GM12878 (cell line): ENCODE measurements at regions not wholly inside any gene's neighbourhood (a gene's known extent, or its start where the extent isn't known, plus 50 kb on each side); places are given as distances from the start of the nearest gene placed in this dataset.

Experiments
- ATAC-seq: fragments of 200-7000 bp; cut with Tn5 transposase; 3 replicates; pipeline ENCODE4 v1.9.1; 2020; ENCODE audit warnings: mild to moderate bottlenecking, moderate library complexity
- BruUV-seq: library from RNA; stranded (reverse); fragments of 400-500 nt; replicated peaks from 2 replicates; lab custom pipeline; 2021; lab: Mats Ljungman, UMichigan
- CTCF ChIA-PET: fragments of 300-600 bp; sonication (Branson Sonifier 250); formaldehyde crosslinking; extraction: SDS; loops from one replicate; lab custom pipeline; 2021; ENCODE audit warnings: inconsistent platforms; lab: Yijun Ruan, JAX
- POLR2A ChIA-PET: fragments of 350-600 bp; formaldehyde crosslinking; extraction: SDS; loops from one replicate; lab custom pipeline; 2021; ENCODE audit warnings: inconsistent platforms; lab: Charles Lee
- RAD21 ChIA-PET: fragments of 300-600 bp; sonication (Branson Sonifier 250); formaldehyde crosslinking; loops from one replicate; lab custom pipeline; 2023; ENCODE audit warnings: antibody characterized with exemption; ENCODE audit not compliant: unreplicated experiment; lab: Charles Lee
- SMC1A ChIA-PET: fragments of 300-600 bp; sonication (Branson Sonifier 250); formaldehyde crosslinking; loops from one replicate; lab custom pipeline; 2023; ENCODE audit not compliant: unreplicated experiment, uncharacterized antibody; lab: Charles Lee
- DNase-seq: peaks from one replicate; pipeline ENCODE4 v3.0.0-alpha.2; 2011; ENCODE audit warnings: low read depth, low spot score
- FAIRE-seq: peaks from 3 replicates; lab custom pipeline; 2011; peaks lifted over from hg19 to GRCh38; lab: Jason Lieb, UNC
- H2AFZ ChIP-seq: 2 replicates; pipeline ENCODE4 v1.6.0; 2011; ENCODE audit warnings: low read depth, low read length, control low read depth; ENCODE audit not compliant: control insufficient read depth
- H3K27ac ChIP-seq: 2 replicates; pipeline ENCODE4 v1.5.1; 2011; ENCODE audit warnings: control low read depth; ENCODE audit not compliant: control insufficient read depth, insufficient read depth
- H3K27me3 ChIP-seq, 2 experiments: replicated peaks in 1 of 2; 2 replicates each; pipeline versions ENCODE4 v1.6.0 to v1.6.1; 2011; ENCODE audit warnings: low read length in 1 of 2; ENCODE audit not compliant: control insufficient read depth in 2 of 2, insufficient read depth in 2 of 2
- H3K36me3 ChIP-seq, 2 experiments: 2 replicates each; pipeline ENCODE4 v1.5.1; 2011; ENCODE audit warnings: low read length in 1 of 2; ENCODE audit not compliant: control insufficient read depth in 2 of 2, insufficient read depth in 2 of 2
- H3K4me1 ChIP-seq: 2 replicates; pipeline ENCODE4 v1.6.1; 2011; ENCODE audit warnings: mild to moderate bottlenecking, low read length, moderate library complexity, mixed read lengths; ENCODE audit not compliant: control insufficient read depth, insufficient read depth
- H3K4me2 ChIP-seq: 2 replicates; pipeline ENCODE4 v1.6.0; 2011; ENCODE audit warnings: control low read depth; ENCODE audit not compliant: control insufficient read depth, insufficient read depth
- H3K4me3 ChIP-seq: fragments of 200-600 bp; sonication (generic); 2 replicates; pipeline ENCODE4 v1.5.1; 2016
- H3K79me2 ChIP-seq: 2 replicates; pipeline ENCODE4 v1.6.0; 2011; ENCODE audit warnings: low read length; ENCODE audit not compliant: control insufficient read depth, insufficient read depth
- H3K9ac ChIP-seq: 2 replicates; pipeline ENCODE4 v1.8.0; 2011; ENCODE audit warnings: low read length, control low read depth, mixed read lengths; ENCODE audit not compliant: control insufficient read depth, insufficient read depth
- H3K9me3 ChIP-seq: replicated peaks from 3 replicates; pipeline ENCODE4 v1.5.1; 2011; ENCODE audit warnings: mild to moderate bottlenecking, low read length; ENCODE audit not compliant: control insufficient read depth, insufficient read depth
- H4K20me1 ChIP-seq: 2 replicates; pipeline ENCODE4 v1.6.0; 2011; ENCODE audit not compliant: control insufficient read depth, insufficient read depth
- CHD1 ChIP-seq: IDR thresholded peaks from 2 replicates; pipeline ENCODE4 v1.6.1; 2012; ENCODE audit warnings: low read depth, low read length, improper control_type of control experiment
- ESRRA ChIP-seq: IDR thresholded peaks from 2 replicates; pipeline ENCODE4 v1.6.1; 2012; ENCODE audit warnings: mild to moderate bottlenecking, low read length, improper control_type of control experiment
- IRF5 ChIP-seq: fragments of 450-650 bp; IDR thresholded peaks from 2 replicates; pipeline ENCODE4 v1.6.1; 2017; ENCODE audit warnings: borderline replicate concordance
- NFYA ChIP-seq: IDR thresholded peaks from 2 replicates; pipeline ENCODE4 v1.6.1; 2011; ENCODE audit warnings: low read depth, mild to moderate bottlenecking, low read length, improper control_type of control experiment, borderline replicate concordance
- PAX8 ChIP-seq: fragments of 450-650 bp; IDR thresholded peaks from 2 replicates; pipeline ENCODE4 v1.6.1; 2017; ENCODE audit warnings: mild to moderate bottlenecking, moderate library complexity
- RAD21 ChIP-seq: IDR thresholded peaks from 2 replicates; pipeline ENCODE4 v1.6.1; 2011; ENCODE audit warnings: mild to moderate bottlenecking, low read depth, low read length, moderate library complexity; ENCODE audit not compliant: insufficient read depth
- SMARCA5 ChIP-seq: fragments of 450-650 bp; IDR thresholded peaks from 2 replicates; pipeline ENCODE4 v1.6.1; 2017; ENCODE audit warnings: mild to moderate bottlenecking
- WGBS: methylation state at CpG from one replicate; pipeline ENCODE4 v1.1.6; 2016; ENCODE audit warnings: low lambda C conversion rate; ENCODE audit not compliant: insufficient replicate concordance, insufficient coverage; ENCODE audit errors: missing lambda C conversion rate; 5-methylcytosine and 5-hydroxymethylcytosine counted together
- in situ Hi-C: fragments of 300-500 bp; cut with MboI; formaldehyde crosslinking; loops from 9 replicates; pipeline ENCODE4 v1.14.3; 2018; ENCODE audit warnings: mixed read lengths
- intact Hi-C: fragments of 100-400 bp; cut with micrococcal nuclease; formaldehyde crosslinking; loops from one replicate; pipeline ENCODE4 v1.14.2; 2022; ENCODE audit not compliant: unreplicated experiment
- TF ChIP-seq, protein P1 (sequence below): fragments of 450-650 bp; IDR thresholded peaks from 2 replicates; pipeline ENCODE4 v1.6.1; 2016; ENCODE audit warnings: mild to moderate bottlenecking

GRCh38 chr9:20200991-20201431 lies 412.2 kb upstream of the SLC24A2 start:
- intact Hi-C loops = loop anchor here (10.0 kb wide), 1 partner anchor 744 kb away; no protein-coding TSS in a partner anchor
- POLR2A ChIA-PET = no interaction called here

More at GRCh38 chr9:20200991-20201431, 412.2 kb upstream of the SLC24A2 start:
- RAD21 ChIA-PET = interaction anchor here (1.0 kb wide), 1 partner anchor 11 kb away, joined by 3 read pairs; no protein-coding TSS in a partner anchor
- H4K20me1 ChIP-seq = no peaks in the 10 kb centered on the region
- TF ChIP-seq CHD1 (no peak), PAX8 (no peak), RAD21 (no peak), ESRRA (no peak), NFYA (no peak), SMARCA5 (no peak), IRF5 (no peak)
- TF ChIP-seq, protein P1, sequence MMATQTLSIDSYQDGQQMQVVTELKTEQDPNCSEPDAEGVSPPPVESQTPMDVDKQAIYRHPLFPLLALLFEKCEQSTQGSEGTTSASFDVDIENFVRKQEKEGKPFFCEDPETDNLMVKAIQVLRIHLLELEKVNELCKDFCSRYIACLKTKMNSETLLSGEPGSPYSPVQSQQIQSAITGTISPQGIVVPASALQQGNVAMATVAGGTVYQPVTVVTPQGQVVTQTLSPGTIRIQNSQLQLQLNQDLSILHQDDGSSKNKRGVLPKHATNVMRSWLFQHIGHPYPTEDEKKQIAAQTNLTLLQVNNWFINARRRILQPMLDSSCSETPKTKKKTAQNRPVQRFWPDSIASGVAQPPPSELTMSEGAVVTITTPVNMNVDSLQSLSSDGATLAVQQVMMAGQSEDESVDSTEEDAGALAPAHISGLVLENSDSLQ = no peak
- TF ChIP-seq, all 136 proteins: peak for 0
- H3K36me3 ChIP-seq = no peaks in the 10 kb centered on the region
- WGBS = 26% methylated on average over 1 of the region's 1 CpG
- no peak overlapping the region for H3K4me3 ChIP-seq
- DNase-seq (no peak), FAIRE-seq (no peak), ATAC-seq (no peak)
- no peak overlapping the region for H3K9ac ChIP-seq
- H3K4me1 ChIP-seq = no peaks in the 10 kb centered on the region
- no peaks in the 10 kb centered on the region for H3K79me2 ChIP-seq
- no peaks in the 10 kb centered on the region for H3K9me3 ChIP-seq
- in situ Hi-C loops = no loop called here
- H2AFZ ChIP-seq = no peak overlapping the region
- ChIA-PET CTCF (interaction anchor here (1.2 kb wide), 1 partner anchor 274 kb away, joined by 3 read pairs; no protein-coding TSS in a partner anchor), SMC1A (interaction anchor here (1.1 kb wide), 1 partner anchor 910 kb away, joined by 4 read pairs; no protein-coding TSS in a partner anchor)
- BruUV-seq = no TSS peak
- H3K27ac ChIP-seq = no peak overlapping the region
- no peak overlapping the region for H3K4me2 ChIP-seq
- peaks cover 0 to 3% of the 10 kb centered on the region in 2 experiments; a peak in 2 of 4 replicates for H3K27me3 ChIP-seq
